Mammary epithelial cell (primary cell): ENCODE measurements at regions not wholly inside any gene's neighbourhood (a gene's known extent, or its start where the extent isn't known, plus 50 kb on each side); places are given as distances from the start of the nearest gene placed in this dataset.

ENCODE experiments used
- CTCF ChIP-seq, 2 donors: IDR thresholded peaks in 1 of 2; conservative IDR thresholded peaks in 1 of 2; 2 replicates each; pipeline ENCODE4 v1.5.1; 2011 to 2012; ENCODE audit warnings: inconsistent platforms in 2 of 2, low read length in 2 of 2, mild to moderate bottlenecking in 2 of 2, control low read depth in 1 of 2, low read depth in 1 of 2; ENCODE audit not compliant: insufficient read depth in 1 of 2; ENCODE audit errors: extremely low read depth in 1 of 2
- EZH2 ChIP-seq: IDR thresholded peaks from 2 replicates; pipeline ENCODE4 v1.6.1; 2012; ENCODE audit warnings: low read length, inconsistent platforms, borderline replicate concordance

- TF ChIP-seq CTCF (conservative IDR thresholded peaks at IDR 0.05 in 1 of 2, IDR thresholded peaks at IDR 0.05 in 1 of 2; ENCODE audit: extremely low read depth in 1 of 2, insufficient read depth in 1 of 2, low read depth in 1 of 2, low read length in 2 of 2) (no peak), EZH2 (no peak)
Measured at GRCh38 chr3:10762611-10763247, 53.3 kb upstream of the SLC6A11 start.
